OCI-LY7 (cell line): ENCODE measurements at regions not wholly inside any gene's neighbourhood (a gene's known extent, or its start where the extent isn't known, plus 50 kb on each side); places are given as distances from the start of the nearest gene placed in this dataset.

Source experiments
- BruUV-seq: library from RNA; stranded (reverse); fragments of 400-500 nt; replicated peaks from 2 replicates; lab custom pipeline; 2021; lab: Mats Ljungman, UMichigan
- CTCF ChIA-PET: fragments of 300-600 bp; sonication (Branson Sonifier 250); formaldehyde crosslinking; loops from one replicate; lab custom pipeline; 2022; ENCODE audit warnings: antibody characterized with exemption; ENCODE audit not compliant: unreplicated experiment; lab: Charles Lee
- POLR2A ChIA-PET: fragments of 300-600 bp; sonication (Branson Sonifier 250); formaldehyde crosslinking; loops from one replicate; lab custom pipeline; 2022; ENCODE audit warnings: antibody characterized with exemption; lab: Charles Lee
- DNase-seq: peaks from one replicate; pipeline ENCODE4 v3.0.0-alpha.2; 2015; ENCODE audit warnings: low spot score
- H2AFZ ChIP-seq: fragments of 200-600 bp; sonication (generic), shearing (Covaris generic); 2 replicates; pipeline ENCODE4 v1.6.1; 2014; ENCODE audit warnings: mild to moderate bottlenecking, antibody characterized with exemption, low read length, moderate library complexity
- H3K27ac ChIP-seq: fragments of 200-600 bp; sonication (generic); 2 replicates; pipeline ENCODE4 v1.5.1; 2014; ENCODE audit warnings: mixed run types, low read depth, mild to moderate bottlenecking, moderate library complexity, low read length, inconsistent platforms; ENCODE audit not compliant: poor library complexity, severe bottlenecking
- H3K36me3 ChIP-seq: fragments of 200-600 bp; sonication (generic); 2 replicates; pipeline ENCODE4 v1.6.1; 2014; ENCODE audit warnings: mild to moderate bottlenecking, antibody characterized with exemption, low read length, moderate library complexity, mixed read lengths; ENCODE audit not compliant: insufficient read depth
- H3K4me1 ChIP-seq: fragments of 200-600 bp; sonication (generic); 2 replicates; pipeline ENCODE4 v1.5.1; 2014; ENCODE audit warnings: mild to moderate bottlenecking, low read length; ENCODE audit not compliant: insufficient read depth, poor library complexity, severe bottlenecking
- H3K4me2 ChIP-seq: fragments of 200-600 bp; sonication (generic); 2 replicates; pipeline ENCODE4 v1.6.1; 2014; ENCODE audit warnings: mild to moderate bottlenecking, low read length
- H3K4me3 ChIP-seq: fragments of 200-600 bp; sonication (generic); 2 replicates; pipeline ENCODE4 v1.5.1; 2014; ENCODE audit warnings: mild to moderate bottlenecking, low read depth, low read length; ENCODE audit not compliant: poor library complexity, severe bottlenecking
- H3K79me2 ChIP-seq: fragments of 200-600 bp; sonication (generic); 2 replicates; pipeline ENCODE4 v1.6.1; 2016; ENCODE audit warnings: low read depth, mild to moderate bottlenecking, low read length, moderate library complexity, mixed read lengths; ENCODE audit not compliant: insufficient read depth
- H3K9me2 ChIP-seq: fragments of 200-600 bp; sonication (generic); 2 replicates; pipeline ENCODE4 v1.6.1; 2016; ENCODE audit warnings: mild to moderate bottlenecking, low read length, mixed read lengths; ENCODE audit not compliant: insufficient read depth
- H3K9me3 ChIP-seq: fragments of 200-600 bp; sonication (generic); 2 replicates; pipeline ENCODE4 v1.6.1; 2014; ENCODE audit warnings: mild to moderate bottlenecking, mixed run types, low read length, mixed read lengths
- H4K20me1 ChIP-seq: fragments of 200-600 bp; sonication (generic); 2 replicates; pipeline ENCODE4 v1.6.1; 2014; ENCODE audit warnings: mild to moderate bottlenecking, antibody characterized with exemption, low read length, moderate library complexity, mixed read lengths; ENCODE audit not compliant: insufficient read depth
- CTCF ChIP-seq: fragments of 200-600 bp; sonication (generic); conservative IDR thresholded peaks from 2 replicates; pipeline ENCODE4 v1.5.1; 2014; ENCODE audit warnings: mild to moderate bottlenecking, antibody characterized with exemption, low read length, moderate library complexity, mixed read lengths
- EZH2phosphoT487 ChIP-seq: fragments of 200-600 bp; sonication (generic); IDR thresholded peaks from 2 replicates; pipeline ENCODE4 v1.6.1; 2018; ENCODE audit warnings: low read depth, borderline replicate concordance, mild to moderate bottlenecking, mixed run types, antibody characterized with exemption, low read length, moderate library complexity, mixed read lengths
- intact Hi-C: fragments of 100-400 bp; cut with micrococcal nuclease; formaldehyde crosslinking; loops from one replicate; pipeline ENCODE4 v1.10.0; 2022; ENCODE audit not compliant: unreplicated experiment

DNA sequence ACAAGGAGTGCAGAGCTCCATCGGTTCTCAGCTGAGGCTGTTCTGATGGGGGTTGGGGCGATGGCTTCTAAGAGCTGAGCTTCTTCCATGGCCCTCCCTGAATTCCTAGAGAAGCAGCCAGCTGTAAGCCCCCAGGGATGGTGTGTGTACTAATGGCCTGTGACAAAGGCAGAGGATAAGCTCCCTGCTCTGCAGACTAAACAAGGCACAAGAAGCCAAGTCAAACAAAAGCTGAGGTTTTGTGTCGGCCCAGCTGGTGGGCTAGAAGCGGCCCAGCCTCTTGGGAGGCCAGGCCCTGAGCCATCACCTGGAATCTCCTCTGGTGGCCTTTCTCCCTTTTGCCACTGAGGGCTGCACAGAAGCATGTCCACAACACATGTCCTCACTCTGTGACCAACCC, 75.0 kb upstream of the XPA start:
- Histone ChIP-seq H3K9me3 (no peaks in the 10 kb centered on the region), H3K4me1 (no peaks in the 10 kb centered on the region), H3K27ac (no peak overlapping the region), H3K4me3 (no peak overlapping the region), H3K79me2 (no peaks in the 10 kb centered on the region), H4K20me1 (no peaks in the 10 kb centered on the region), H2AFZ (no peak overlapping the region), H3K36me3 (no peaks in the 10 kb centered on the region), H3K9me2 (no peaks in the 10 kb centered on the region), H3K4me2 (no peak overlapping the region)
- ChIA-PET POLR2A (no interaction called here), CTCF (no interaction called here)
- BruUV-seq: no TSS peak
- intact Hi-C loops: no loop called here
- TF ChIP-seq EZH2phosphoT487 (no peak), CTCF (no peak)
- no peak for DNase-seq

GRCh38 chr9:97773091-97773490, 76.0 kb upstream of the XPA start:
- Histone ChIP-seq H3K36me3 (no peaks in the 10 kb centered on the region), H4K20me1 (no peaks in the 10 kb centered on the region), H3K9me2 (no peaks in the 10 kb centered on the region), H3K9me3 (no peaks in the 10 kb centered on the region), H3K4me1 (no peaks in the 10 kb centered on the region), H3K4me3 (no peak overlapping the region), H3K27ac (no peak overlapping the region), H2AFZ (no peak overlapping the region), H3K79me2 (no peaks in the 10 kb centered on the region), H3K4me2 (no peak overlapping the region)
- intact Hi-C loops: no loop called here
- no peak for DNase-seq
- TF ChIP-seq EZH2phosphoT487: no peak
- no peak for TF ChIP-seq CTCF
- POLR2A ChIA-PET: no interaction called here
- BruUV-seq: no TSS peak
- CTCF ChIA-PET: no interaction called here

DNA sequence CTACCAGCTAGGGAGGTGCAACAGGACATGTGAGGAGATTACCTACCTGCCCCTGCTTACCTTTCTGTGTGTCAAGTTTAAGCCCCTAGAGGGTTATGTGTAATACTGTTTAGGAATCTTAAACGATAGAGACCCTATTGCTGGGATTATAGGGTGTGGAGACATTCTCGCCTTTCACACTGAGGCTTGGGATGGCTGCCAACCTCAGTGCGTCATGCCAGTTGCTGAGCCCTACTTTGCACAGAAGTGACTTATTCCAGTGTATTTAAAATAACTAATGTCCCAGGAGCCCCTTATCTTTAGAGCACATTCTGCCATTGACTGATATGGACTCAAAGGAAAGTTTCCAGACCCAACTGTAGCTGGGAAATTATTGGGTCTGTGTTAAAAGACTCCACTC, 76.6 kb upstream of the XPA start:
- no peaks in the 10 kb centered on the region for H3K36me3 ChIP-seq
- DNase-seq: no peak
- H3K4me1 ChIP-seq: no peaks in the 10 kb centered on the region
- no peaks in the 10 kb centered on the region for H3K9me3 ChIP-seq
- no peak overlapping the region for H3K4me3 ChIP-seq
- no peak overlapping the region for H3K27ac ChIP-seq
- H2AFZ ChIP-seq: no peak overlapping the region
- no peak for TF ChIP-seq EZH2phosphoT487
- TF ChIP-seq CTCF: no peak
- CTCF ChIA-PET: no interaction called here
- no TSS peak for BruUV-seq
- POLR2A ChIA-PET: no interaction called here
- H3K79me2 ChIP-seq: no peaks in the 10 kb centered on the region
- intact Hi-C loops: no loop called here
- H3K9me2 ChIP-seq: no peaks in the 10 kb centered on the region
- H3K4me2 ChIP-seq: no peak overlapping the region
- no peaks in the 10 kb centered on the region for H4K20me1 ChIP-seq
